Ishikawa (cell line): ENCODE measurements at regions not wholly inside any gene's neighbourhood (a gene's known extent, or its start where the extent isn't known, plus 50 kb on each side); places are given as distances from the start of the nearest gene placed in this dataset.

ENCODE experiments used
- CEBPB ChIP-seq: IDR thresholded peaks from 2 replicates; pipeline ENCODE4 v1.6.1; 2012
- CREB1 ChIP-seq: IDR thresholded peaks from 2 replicates; pipeline ENCODE4 v1.6.1; 2012; ENCODE audit warnings: low read depth
- EGR1 ChIP-seq: IDR thresholded peaks from 2 replicates; pipeline ENCODE4 v1.6.1; 2012
- EP300 ChIP-seq: IDR thresholded peaks from 2 replicates; pipeline ENCODE4 v1.6.1; 2012; ENCODE audit warnings: borderline replicate concordance
- FOXM1 ChIP-seq: IDR thresholded peaks from 2 replicates; pipeline ENCODE4 v1.6.1; 2012; ENCODE audit warnings: low read depth, borderline replicate concordance
- NFIC ChIP-seq: IDR thresholded peaks from 2 replicates; pipeline ENCODE4 v1.6.1; 2012
- RAD21 ChIP-seq: IDR thresholded peaks from 2 replicates; pipeline ENCODE4 v1.6.1; 2012; ENCODE audit warnings: low read depth
- TAF1 ChIP-seq: IDR thresholded peaks from 2 replicates; pipeline ENCODE4 v1.6.1; 2012; ENCODE audit warnings: low read depth, mild to moderate bottlenecking
- TCF12 ChIP-seq: IDR thresholded peaks from 2 replicates; pipeline ENCODE4 v1.6.1; 2012; ENCODE audit warnings: low read depth
- TEAD4 ChIP-seq: IDR thresholded peaks from 2 replicates; pipeline ENCODE4 v1.6.1; 2012
- YY1 ChIP-seq: IDR thresholded peaks from 2 replicates; pipeline ENCODE4 v1.6.1; 2012; ENCODE audit warnings: low read depth
- ZBTB7A ChIP-seq: IDR thresholded peaks from 2 replicates; pipeline ENCODE4 v1.6.1; 2012; ENCODE audit warnings: low read depth
- TF ChIP-seq, protein P1 (sequence below): IDR thresholded peaks from 2 replicates; pipeline ENCODE4 v1.6.1; 2012; ENCODE audit warnings: low read depth, mild to moderate bottlenecking
- TF ChIP-seq, protein P2 (sequence below): IDR thresholded peaks from 2 replicates; pipeline ENCODE4 v1.6.1; 2012
- TF ChIP-seq, protein P3 (sequence below): IDR thresholded peaks from 2 replicates; pipeline ENCODE4 v1.6.1; 2012

DNA sequence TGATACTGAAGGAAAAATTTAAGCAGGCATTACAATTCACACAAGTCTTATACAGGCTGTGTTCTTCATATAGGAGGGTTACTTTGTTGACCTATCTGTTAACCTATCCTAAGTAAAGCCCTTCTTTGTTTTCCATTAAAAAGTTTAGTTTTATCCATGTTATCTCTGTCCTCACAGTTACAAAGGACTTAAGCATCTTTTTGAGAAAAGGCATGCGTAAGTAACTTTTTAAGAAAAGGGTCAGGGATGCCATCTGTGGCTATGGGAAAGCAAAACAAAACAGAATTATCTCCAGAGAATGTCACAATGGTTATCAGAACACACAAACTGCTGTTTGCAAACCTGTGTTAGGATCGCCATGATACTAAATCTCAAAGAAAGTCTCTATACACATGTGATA lies 295.8 kb upstream of the MTPN start:
- TF ChIP-seq NFIC (no peak), TCF12 (no peak)

DNA sequence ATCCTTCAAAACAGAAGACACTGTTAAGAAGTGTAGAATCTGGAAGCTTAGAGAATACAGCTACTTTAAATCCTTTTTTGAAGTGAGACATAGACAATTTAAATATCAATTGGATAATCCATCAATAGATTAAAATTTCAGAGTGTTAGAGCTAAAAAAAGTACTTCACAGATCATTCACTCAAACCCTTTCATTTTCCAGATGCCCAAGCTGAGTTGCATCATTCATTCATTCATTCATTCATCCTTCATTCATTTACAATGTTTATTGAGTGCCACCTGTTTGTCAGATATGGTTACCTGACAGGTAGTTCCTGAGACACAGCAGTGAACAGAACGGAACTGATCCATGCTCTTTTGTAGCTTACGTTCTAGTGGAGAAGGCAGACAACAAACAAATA lies 290.7 kb upstream of the MTPN start:
- TF ChIP-seq FOXM1 (no peak), NFIC (no peak), EGR1 (no peak), CEBPB (no peak), RAD21 (no peak), TCF12 (no peak), EP300 (no peak), TAF1 (no peak), ZBTB7A (no peak), YY1 (no peak), CREB1 (no peak), TEAD4 (no peak)
- TF ChIP-seq, protein P1, sequence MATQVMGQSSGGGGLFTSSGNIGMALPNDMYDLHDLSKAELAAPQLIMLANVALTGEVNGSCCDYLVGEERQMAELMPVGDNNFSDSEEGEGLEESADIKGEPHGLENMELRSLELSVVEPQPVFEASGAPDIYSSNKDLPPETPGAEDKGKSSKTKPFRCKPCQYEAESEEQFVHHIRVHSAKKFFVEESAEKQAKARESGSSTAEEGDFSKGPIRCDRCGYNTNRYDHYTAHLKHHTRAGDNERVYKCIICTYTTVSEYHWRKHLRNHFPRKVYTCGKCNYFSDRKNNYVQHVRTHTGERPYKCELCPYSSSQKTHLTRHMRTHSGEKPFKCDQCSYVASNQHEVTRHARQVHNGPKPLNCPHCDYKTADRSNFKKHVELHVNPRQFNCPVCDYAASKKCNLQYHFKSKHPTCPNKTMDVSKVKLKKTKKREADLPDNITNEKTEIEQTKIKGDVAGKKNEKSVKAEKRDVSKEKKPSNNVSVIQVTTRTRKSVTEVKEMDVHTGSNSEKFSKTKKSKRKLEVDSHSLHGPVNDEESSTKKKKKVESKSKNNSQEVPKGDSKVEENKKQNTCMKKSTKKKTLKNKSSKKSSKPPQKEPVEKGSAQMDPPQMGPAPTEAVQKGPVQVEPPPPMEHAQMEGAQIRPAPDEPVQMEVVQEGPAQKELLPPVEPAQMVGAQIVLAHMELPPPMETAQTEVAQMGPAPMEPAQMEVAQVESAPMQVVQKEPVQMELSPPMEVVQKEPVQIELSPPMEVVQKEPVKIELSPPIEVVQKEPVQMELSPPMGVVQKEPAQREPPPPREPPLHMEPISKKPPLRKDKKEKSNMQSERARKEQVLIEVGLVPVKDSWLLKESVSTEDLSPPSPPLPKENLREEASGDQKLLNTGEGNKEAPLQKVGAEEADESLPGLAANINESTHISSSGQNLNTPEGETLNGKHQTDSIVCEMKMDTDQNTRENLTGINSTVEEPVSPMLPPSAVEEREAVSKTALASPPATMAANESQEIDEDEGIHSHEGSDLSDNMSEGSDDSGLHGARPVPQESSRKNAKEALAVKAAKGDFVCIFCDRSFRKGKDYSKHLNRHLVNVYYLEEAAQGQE, result no peak
- TF ChIP-seq, protein P2, sequence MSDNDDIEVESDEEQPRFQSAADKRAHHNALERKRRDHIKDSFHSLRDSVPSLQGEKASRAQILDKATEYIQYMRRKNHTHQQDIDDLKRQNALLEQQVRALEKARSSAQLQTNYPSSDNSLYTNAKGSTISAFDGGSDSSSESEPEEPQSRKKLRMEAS, result no peak
- TF ChIP-seq, protein P3, sequence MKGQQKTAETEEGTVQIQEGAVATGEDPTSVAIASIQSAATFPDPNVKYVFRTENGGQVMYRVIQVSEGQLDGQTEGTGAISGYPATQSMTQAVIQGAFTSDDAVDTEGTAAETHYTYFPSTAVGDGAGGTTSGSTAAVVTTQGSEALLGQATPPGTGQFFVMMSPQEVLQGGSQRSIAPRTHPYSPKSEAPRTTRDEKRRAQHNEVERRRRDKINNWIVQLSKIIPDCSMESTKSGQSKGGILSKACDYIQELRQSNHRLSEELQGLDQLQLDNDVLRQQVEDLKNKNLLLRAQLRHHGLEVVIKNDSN, result no peak

DNA sequence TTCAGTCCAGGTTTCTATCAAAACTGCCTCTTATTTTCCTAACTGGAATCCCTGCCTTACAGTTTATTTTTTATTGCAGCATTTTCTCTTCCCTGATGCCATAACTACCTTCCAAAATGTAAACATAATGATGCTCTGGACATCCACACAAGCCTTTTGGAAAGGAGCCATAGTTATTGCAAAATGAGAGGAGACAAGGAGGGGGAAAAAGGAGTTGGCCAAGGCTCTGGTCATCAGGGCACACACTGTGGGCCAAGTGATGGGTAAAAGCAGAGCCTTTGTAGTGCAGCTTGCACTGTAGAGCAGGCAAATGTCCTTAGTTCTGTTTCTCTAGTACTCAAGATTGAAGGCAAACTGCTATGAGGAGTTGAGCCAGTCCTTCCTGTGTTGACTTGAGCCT lies 289.3 kb upstream of the MTPN start:
- no peak for TF ChIP-seq CREB1
- no peak for TF ChIP-seq FOXM1

DNA sequence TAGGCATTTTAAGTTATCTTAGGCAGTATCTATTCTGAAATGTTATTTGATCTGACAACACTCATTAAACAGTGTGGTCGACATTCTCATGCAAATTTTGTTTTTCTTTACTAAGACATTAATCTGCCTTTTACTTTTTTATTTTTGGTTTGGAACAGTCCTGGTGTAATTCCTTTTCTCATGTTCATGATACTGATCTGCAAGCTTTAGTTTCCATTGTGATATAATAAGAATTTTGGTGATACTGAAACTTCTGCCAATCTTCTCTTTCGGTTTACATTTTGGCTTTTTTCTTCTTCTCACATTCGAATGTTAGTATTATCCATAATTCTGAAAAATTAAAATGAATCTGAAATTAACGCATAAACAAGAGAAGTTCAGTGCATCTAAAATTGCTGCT lies 281.9 kb upstream of the MTPN start:
- TF ChIP-seq ZBTB7A, result no peak
- no peak for TF ChIP-seq RAD21
- no peak for TF ChIP-seq EGR1
- TF ChIP-seq, protein P3, result no peak
- TF ChIP-seq, protein P2, result no peak
- no peak for TF ChIP-seq TCF12
- no peak for TF ChIP-seq TEAD4
- TF ChIP-seq FOXM1, result no peak
- TF ChIP-seq CREB1, result no peak
- TF ChIP-seq, protein P1, result no peak
- no peak for TF ChIP-seq CEBPB
- TF ChIP-seq TAF1, result no peak
- no peak for TF ChIP-seq EP300
- TF ChIP-seq NFIC, result no peak

DNA sequence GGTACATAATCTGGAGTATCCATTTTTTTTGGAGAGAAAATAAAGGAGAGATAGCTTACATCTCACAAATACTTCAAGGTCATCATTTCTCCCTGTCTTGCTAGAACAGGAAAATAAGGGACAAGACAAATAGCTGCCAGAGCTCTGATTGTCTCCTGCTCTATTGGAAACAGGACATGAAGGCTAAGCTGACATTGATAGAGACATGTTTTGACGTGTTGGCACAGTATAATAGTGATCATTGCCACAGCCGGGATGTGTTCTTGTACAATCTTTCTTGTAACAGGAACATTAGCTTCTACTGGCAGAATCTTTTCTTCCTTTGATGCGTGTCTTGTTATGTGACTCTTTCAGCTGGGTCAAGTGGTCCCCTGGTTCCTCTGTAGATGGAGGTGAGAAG lies 279.3 kb upstream of the MTPN start:
- TF ChIP-seq, protein P1, result no peak
- no peak for TF ChIP-seq YY1
- TF ChIP-seq EGR1, result no peak
- TF ChIP-seq ZBTB7A, result no peak
- no peak for TF ChIP-seq RAD21
- TF ChIP-seq, protein P2, result no peak
- TF ChIP-seq TEAD4, result no peak
- TF ChIP-seq NFIC, result no peak
- TF ChIP-seq FOXM1, result no peak
- no peak for TF ChIP-seq TAF1
